ENCODE measurements at regions not wholly inside any gene's neighbourhood (a gene's known extent, or its start where the extent isn't known, plus 50 kb on each side); places are given as distances from the start of the nearest gene placed in this dataset.

DNA sequence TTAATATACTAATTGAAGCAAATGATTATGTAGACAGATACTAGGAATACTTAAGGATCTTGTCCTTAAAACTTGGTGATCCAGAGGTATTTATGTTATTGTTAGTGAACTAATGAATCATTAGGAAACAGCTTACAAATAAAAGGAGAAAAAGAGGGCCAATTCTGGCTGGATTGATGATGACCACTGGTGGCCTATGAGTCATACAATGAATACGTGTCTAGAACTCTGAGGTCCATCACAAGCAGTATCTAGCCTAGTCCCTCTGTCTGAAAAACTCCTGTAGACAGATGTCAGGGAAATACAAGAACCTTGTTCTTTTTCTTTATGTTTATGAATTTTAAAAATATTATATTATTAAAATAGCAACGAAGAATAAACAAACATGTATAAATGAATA is 51.7 kb upstream of the RTL1 start:
- TF ChIP-seq, protein P1, sequence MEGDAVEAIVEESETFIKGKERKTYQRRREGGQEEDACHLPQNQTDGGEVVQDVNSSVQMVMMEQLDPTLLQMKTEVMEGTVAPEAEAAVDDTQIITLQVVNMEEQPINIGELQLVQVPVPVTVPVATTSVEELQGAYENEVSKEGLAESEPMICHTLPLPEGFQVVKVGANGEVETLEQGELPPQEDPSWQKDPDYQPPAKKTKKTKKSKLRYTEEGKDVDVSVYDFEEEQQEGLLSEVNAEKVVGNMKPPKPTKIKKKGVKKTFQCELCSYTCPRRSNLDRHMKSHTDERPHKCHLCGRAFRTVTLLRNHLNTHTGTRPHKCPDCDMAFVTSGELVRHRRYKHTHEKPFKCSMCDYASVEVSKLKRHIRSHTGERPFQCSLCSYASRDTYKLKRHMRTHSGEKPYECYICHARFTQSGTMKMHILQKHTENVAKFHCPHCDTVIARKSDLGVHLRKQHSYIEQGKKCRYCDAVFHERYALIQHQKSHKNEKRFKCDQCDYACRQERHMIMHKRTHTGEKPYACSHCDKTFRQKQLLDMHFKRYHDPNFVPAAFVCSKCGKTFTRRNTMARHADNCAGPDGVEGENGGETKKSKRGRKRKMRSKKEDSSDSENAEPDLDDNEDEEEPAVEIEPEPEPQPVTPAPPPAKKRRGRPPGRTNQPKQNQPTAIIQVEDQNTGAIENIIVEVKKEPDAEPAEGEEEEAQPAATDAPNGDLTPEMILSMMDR (IDR thresholded peaks at IDR 0.05), result no peak

DNA sequence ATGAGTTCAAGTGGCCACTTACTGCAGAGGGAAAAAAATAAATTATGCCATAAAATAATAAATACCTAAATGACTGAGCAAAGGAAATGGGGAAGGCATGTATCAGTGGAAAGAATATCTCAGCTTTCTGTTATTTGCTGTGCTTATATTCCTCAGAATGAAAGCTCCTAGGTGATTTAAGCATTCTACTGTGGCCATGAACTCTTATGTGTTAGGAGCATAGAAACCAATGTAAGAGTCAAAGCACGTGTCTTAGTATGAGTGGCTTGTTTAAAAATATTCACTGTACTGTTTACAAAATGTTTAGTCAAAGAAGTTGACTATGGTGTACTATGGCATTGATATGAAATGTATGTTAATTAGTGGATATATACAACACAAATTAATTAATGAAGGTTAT is 59.0 kb upstream of the RTL1 start:
- no peaks in the 10 kb centered on the region for H3K9me3 ChIP-seq
- H3K4me1 ChIP-seq, result no peaks in the 10 kb centered on the region
- WGBS (ENCODE audit: insufficient coverage, low coverage, low lambda C conversion rate, missing lambda C conversion rate), result 15% methylated on average over 1 of the region's 1 CpG
- DNase-seq, result no peak
- TF ChIP-seq POLR2A (IDR thresholded peaks at IDR 0.05), result no peak
- TF ChIP-seq, protein P1 (IDR thresholded peaks at IDR 0.05), result no peak
- H3K4me3 ChIP-seq, result no peak overlapping the region
- no peak overlapping the region for H3K27ac ChIP-seq
- no peaks in the 10 kb centered on the region for H3K36me3 ChIP-seq
- intact Hi-C loops (cut with DNase I), result no loop called here
- no peak for ATAC-seq
- peaks cover 4% of the 10 kb centered on the region in 2 donors for H3K27me3 ChIP-seq

More for the DNA sequence above, 51.7 kb upstream of the RTL1 start:
- H3K4me1 ChIP-seq, result no peaks in the 10 kb centered on the region
- peaks cover 4 to 8% of the 10 kb centered on the region in 2 donors for H3K27me3 ChIP-seq
- H3K36me3 ChIP-seq, result no peaks in the 10 kb centered on the region
- no peak overlapping the region for H3K27ac ChIP-seq
- no peaks in the 10 kb centered on the region for H3K9me3 ChIP-seq
- WGBS (ENCODE audit: insufficient coverage, low coverage, low lambda C conversion rate, missing lambda C conversion rate), result 43% methylated on average over 2 of the region's 2 CpGs
- no peak for DNase-seq
- no peak for ATAC-seq
- intact Hi-C loops (cut with DNase I), result no loop called here
- H3K4me3 ChIP-seq, result no peak overlapping the region

DNA sequence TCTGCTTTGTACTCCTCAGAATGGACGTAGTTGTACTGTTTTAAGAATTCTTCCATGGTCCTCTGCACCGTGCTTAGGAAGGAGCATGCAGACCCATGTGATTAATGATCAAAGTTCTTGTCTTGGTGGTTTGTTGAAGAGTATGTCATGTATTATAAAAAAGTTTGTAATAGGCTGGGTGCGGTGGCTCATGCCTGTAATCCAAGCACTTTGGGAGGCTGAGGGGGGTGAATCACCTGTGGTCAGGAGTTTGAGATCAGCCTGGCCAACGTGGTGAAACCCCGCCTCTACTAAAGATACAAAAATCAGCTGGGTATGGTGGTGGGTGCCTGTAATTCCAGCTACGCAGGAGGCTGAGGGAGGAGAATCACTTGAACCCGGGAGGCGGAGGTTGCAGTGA is 61.8 kb upstream of the RTL1 start:
- Histone ChIP-seq H3K27ac (no peak overlapping the region), H3K4me1 (no peaks in the 10 kb centered on the region), H3K36me3 (no peaks in the 10 kb centered on the region), H3K9me3 (no peaks in the 10 kb centered on the region), H3K27me3 (no peaks in the 10 kb centered on the region), H3K4me3 (no peak overlapping the region)
- intact Hi-C loops (cut with DNase I), result no loop called here
- no peak for TF ChIP-seq POLR2A (IDR thresholded peaks at IDR 0.05)
- TF ChIP-seq, protein P1 (IDR thresholded peaks at IDR 0.05), result no peak
- ATAC-seq (no peak), DNase-seq (no peak)
- 66% methylated on average over 5 of the region's 8 CpGs for WGBS (ENCODE audit: insufficient coverage, low coverage, low lambda C conversion rate, missing lambda C conversion rate)

DNA sequence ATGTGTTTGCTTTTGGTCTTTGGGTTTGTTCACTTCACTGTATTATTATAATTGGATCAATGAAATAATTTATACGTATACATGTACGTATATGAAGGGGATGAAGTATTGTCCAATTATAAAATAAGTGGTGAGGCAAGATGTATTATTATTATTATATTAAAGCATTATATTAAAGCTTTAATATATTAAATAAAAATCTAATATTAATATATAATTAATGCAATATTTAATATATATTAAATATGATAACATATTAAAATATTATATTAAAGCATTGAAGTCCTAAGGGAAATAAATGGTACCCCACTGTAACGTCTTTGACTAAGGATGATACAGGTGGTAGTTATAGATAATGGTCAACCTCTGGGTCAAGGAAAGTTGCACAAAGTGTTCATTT is 63.7 kb upstream of the RTL1 start:
- no peak overlapping the region for H3K4me3 ChIP-seq
- 62% methylated on average over 3 of the region's 3 CpGs for WGBS (ENCODE audit: insufficient coverage, low coverage, low lambda C conversion rate, missing lambda C conversion rate)
- H3K27me3 ChIP-seq, result no peaks in the 10 kb centered on the region
- H3K4me1 ChIP-seq, result no peaks in the 10 kb centered on the region
- no peak for DNase-seq
- H3K36me3 ChIP-seq, result no peaks in the 10 kb centered on the region
- intact Hi-C loops (cut with DNase I), result no loop called here
- TF ChIP-seq, protein P1 (IDR thresholded peaks at IDR 0.05), result no peak
- TF ChIP-seq POLR2A (IDR thresholded peaks at IDR 0.05), result no peak
- no peaks in the 10 kb centered on the region for H3K9me3 ChIP-seq
- H3K27ac ChIP-seq, result no peak overlapping the region
- ATAC-seq, result no peak

DNA sequence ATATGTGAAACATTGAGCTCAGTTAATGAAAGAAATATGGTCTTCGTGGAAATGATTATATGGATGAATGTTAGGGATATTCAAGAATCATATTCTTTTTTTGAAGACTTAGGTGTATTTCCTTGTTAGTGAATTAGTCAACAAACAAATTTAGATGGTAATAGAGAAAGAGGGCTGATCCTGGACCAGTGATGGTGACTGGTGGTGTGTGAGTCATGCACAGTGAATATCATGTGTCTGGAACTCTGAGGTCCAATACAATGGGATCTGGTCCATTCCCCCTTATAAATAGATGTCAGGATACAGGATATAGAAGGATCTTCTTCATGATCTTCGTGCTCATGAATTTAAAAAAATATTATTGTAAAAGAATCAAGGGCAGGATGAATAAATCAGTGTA is 64.4 kb upstream of the RTL1 start:
- Histone ChIP-seq H3K27ac (no peak overlapping the region), H3K27me3 (no peaks in the 10 kb centered on the region), H3K4me1 (no peaks in the 10 kb centered on the region), H3K9me3 (no peaks in the 10 kb centered on the region), H3K4me3 (no peak overlapping the region), H3K36me3 (no peaks in the 10 kb centered on the region)
- WGBS (ENCODE audit: insufficient coverage, low coverage, low lambda C conversion rate, missing lambda C conversion rate), result 37% methylated on average over 2 of the region's 2 CpGs
- intact Hi-C loops (cut with DNase I), result no loop called here
- ATAC-seq (no peak), DNase-seq (no peak)
- TF ChIP-seq POLR2A (IDR thresholded peaks at IDR 0.05), result no peak
- TF ChIP-seq, protein P1 (IDR thresholded peaks at IDR 0.05), result no peak

Measured in right lobe of liver (tissue), 6 donors.